Lung (tissue), 11 donors: ENCODE measurements at regions not wholly inside any gene's neighbourhood (a gene's known extent, or its start where the extent isn't known, plus 50 kb on each side); places are given as distances from the start of the nearest gene placed in this dataset.

Source experiments
- ATAC-seq: fragments of 200-7000 bp; cut with Tn5 transposase; one replicate; pipeline ENCODE4 v1.9.1; 2020; ENCODE audit warnings: moderate number of reproducible peaks; ENCODE audit not compliant: insufficient read depth, low FRiP score
- DNase-seq, 3 donors: peaks; one replicate each; pipeline ENCODE4 v3.0.0-alpha.2; 2013 to 2017
- H3K27ac ChIP-seq, 2 donors: one replicate each; pipeline ENCODE4 v1.5.1; 2013; ENCODE audit warnings: mild to moderate bottlenecking in 2 of 2, moderate library complexity in 2 of 2, control low read depth in 1 of 2, inconsistent platforms in 1 of 2, low read depth in 1 of 2, low read length in 1 of 2
- H3K27me3 ChIP-seq, 3 donors: one replicate each; pipeline ENCODE4 v1.5.1; 2013; ENCODE audit warnings: low read length in 2 of 3; ENCODE audit not compliant: control insufficient read depth in 3 of 3, insufficient read depth in 3 of 3
- H3K36me3 ChIP-seq, 4 donors: one replicate each; pipeline ENCODE4 v1.5.1; 2013; ENCODE audit warnings: low read length in 4 of 4, mild to moderate bottlenecking in 1 of 4, moderate library complexity in 1 of 4; ENCODE audit not compliant: control insufficient read depth in 4 of 4, insufficient read depth in 4 of 4
- H3K4me1 ChIP-seq, 5 donors: one replicate each; pipeline ENCODE4 v1.5.1; 2013; ENCODE audit warnings: low read length in 5 of 5, mild to moderate bottlenecking in 2 of 5, moderate library complexity in 1 of 5; ENCODE audit not compliant: control insufficient read depth in 5 of 5, insufficient read depth in 5 of 5
- H3K4me3 ChIP-seq: one replicate; pipeline ENCODE4 v1.5.1; 2013; ENCODE audit warnings: mild to moderate bottlenecking, control low read depth, moderate library complexity
- H3K9ac ChIP-seq, 2 donors: one replicate each; pipeline ENCODE4 v1.5.1; 2013; ENCODE audit warnings: low read length in 2 of 2, control low read depth in 1 of 2; ENCODE audit not compliant: insufficient read depth in 1 of 2
- H3K9me3 ChIP-seq, 4 donors: one replicate each; pipeline ENCODE4 v1.5.1; 2013; ENCODE audit warnings: low read length in 3 of 4, mild to moderate bottlenecking in 1 of 4, moderate library complexity in 1 of 4; ENCODE audit not compliant: control insufficient read depth in 4 of 4, insufficient read depth in 3 of 4
- WGBS, 2 donors: extraction: QIAGEN DNeasy Blood & Tissue Kit; methylation state at CpG; one replicate each; pipeline ENCODE4 v1.1.7; 2013; 5-methylcytosine and 5-hydroxymethylcytosine counted together
- TF ChIP-seq, protein P1 (sequence below): IDR thresholded peaks from 2 replicates; pipeline ENCODE4 v1.5.1; 2012; ENCODE audit warnings: mild to moderate bottlenecking; ENCODE audit errors: control extremely low read depth, extremely low read depth
- donor health status: control.
- donor health status: control.
- donor health status: Bipolar disorder and iron deficiency.
- donor health status: healthy.
- donor health status: DM: yes; HTN: yes; CAD: no.

DNA sequence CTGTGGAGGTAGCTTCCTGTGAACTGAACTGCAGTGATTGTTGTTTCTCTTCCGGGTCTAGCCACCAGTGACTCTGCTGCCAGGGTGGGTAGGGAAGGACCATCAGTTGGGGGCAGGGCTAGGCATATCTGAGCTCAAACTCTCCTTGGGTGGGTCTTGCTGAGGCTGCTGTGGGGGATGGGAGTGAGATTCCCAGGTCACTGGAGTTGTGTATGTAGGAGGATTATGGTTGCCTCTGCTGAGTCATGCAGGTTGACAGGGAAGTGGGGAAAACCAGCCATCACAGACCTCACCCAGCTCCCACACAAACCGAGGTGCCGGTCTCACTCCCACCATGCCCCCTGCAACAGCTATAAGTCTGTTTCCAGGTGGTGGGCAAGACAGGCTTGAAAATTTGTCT lies 1937.8 kb downstream of the PCDH7 start:
- no peak overlapping the region for H3K27ac ChIP-seq
- H3K27me3 ChIP-seq, result no peaks in the 10 kb centered on the region
- ATAC-seq (no peak), DNase-seq (no peak)
- 74% methylated on average over 3 of the region's 3 CpGs for WGBS, 2 donors
- TF ChIP-seq, protein P1, sequence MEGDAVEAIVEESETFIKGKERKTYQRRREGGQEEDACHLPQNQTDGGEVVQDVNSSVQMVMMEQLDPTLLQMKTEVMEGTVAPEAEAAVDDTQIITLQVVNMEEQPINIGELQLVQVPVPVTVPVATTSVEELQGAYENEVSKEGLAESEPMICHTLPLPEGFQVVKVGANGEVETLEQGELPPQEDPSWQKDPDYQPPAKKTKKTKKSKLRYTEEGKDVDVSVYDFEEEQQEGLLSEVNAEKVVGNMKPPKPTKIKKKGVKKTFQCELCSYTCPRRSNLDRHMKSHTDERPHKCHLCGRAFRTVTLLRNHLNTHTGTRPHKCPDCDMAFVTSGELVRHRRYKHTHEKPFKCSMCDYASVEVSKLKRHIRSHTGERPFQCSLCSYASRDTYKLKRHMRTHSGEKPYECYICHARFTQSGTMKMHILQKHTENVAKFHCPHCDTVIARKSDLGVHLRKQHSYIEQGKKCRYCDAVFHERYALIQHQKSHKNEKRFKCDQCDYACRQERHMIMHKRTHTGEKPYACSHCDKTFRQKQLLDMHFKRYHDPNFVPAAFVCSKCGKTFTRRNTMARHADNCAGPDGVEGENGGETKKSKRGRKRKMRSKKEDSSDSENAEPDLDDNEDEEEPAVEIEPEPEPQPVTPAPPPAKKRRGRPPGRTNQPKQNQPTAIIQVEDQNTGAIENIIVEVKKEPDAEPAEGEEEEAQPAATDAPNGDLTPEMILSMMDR, result no peak
- H3K4me3 ChIP-seq, result no peak overlapping the region
- H3K36me3 ChIP-seq, result no peaks in the 10 kb centered on the region
- no peak overlapping the region for H3K9ac ChIP-seq
- no peaks in the 10 kb centered on the region for H3K4me1 ChIP-seq
- peaks cover 0 to 7% (median 0%) of the 10 kb centered on the region in 4 donors for H3K9me3 ChIP-seq

DNA sequence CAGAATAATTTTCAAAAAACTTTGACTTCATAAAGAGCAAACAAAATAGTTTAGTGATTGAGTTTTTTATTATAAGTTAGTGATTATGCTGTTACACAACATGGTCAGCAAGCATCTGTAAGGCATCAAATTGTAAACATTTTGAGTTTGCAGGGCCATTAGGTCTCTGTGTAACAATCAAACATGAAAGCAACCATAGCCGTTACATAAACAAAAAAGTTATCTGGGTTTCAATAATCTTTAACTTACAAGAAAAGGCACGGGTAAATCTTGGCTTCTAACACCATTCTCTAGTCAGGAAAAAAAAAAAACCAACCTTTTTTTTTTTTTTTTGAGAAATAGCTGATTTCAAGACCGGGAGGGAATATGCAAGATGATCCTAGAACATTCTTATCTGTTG lies 1941.1 kb downstream of the PCDH7 start:
- Histone ChIP-seq H3K9me3 (peaks cover 0 to 7% (median 0%) of the 10 kb centered on the region in 4 donors), H3K4me3 (no peak overlapping the region), H3K27ac (no peak overlapping the region), H3K9ac (no peak overlapping the region), H3K4me1 (no peaks in the 10 kb centered on the region), H3K36me3 (no peaks in the 10 kb centered on the region), H3K27me3 (no peaks in the 10 kb centered on the region)
- ATAC-seq (no peak), DNase-seq (peak in 2 of 3 donors; percentile 71 to 73)
- 38 to 55% methylated on average over 3 of the region's 3 CpGs for WGBS, 2 donors
- TF ChIP-seq, protein P1, result no peak

DNA sequence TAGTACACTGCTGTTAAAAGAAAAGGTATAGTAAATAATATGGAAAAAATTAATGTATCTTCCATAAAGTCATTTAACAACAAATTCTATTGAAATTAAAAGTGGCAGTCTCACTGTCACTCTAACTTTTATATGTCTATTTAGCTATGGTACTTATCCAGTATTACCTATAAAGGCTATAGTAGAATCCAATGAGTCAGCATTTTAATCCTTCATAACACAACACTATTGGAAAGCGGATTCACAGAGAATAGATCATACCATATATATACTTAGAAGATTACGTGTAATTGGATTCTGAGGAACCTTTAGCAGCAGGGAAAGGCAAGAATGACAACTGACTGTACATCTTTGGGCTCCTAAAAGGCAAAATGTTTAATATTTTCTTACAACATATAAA lies 1942.6 kb downstream of the PCDH7 start:
- Histone ChIP-seq H3K27me3 (no peaks in the 10 kb centered on the region), H3K4me1 (no peaks in the 10 kb centered on the region), H3K36me3 (no peaks in the 10 kb centered on the region), H3K9ac (no peak overlapping the region), H3K4me3 (no peak overlapping the region), H3K9me3 (peaks cover 0 to 4% (median 0%) of the 10 kb centered on the region in 4 donors), H3K27ac (no peak overlapping the region)
- no peak for ATAC-seq
- 83 to 89% methylated on average over 2 of the region's 2 CpGs for WGBS, 2 donors
- no peak for DNase-seq
- TF ChIP-seq, protein P1, result no peak

DNA sequence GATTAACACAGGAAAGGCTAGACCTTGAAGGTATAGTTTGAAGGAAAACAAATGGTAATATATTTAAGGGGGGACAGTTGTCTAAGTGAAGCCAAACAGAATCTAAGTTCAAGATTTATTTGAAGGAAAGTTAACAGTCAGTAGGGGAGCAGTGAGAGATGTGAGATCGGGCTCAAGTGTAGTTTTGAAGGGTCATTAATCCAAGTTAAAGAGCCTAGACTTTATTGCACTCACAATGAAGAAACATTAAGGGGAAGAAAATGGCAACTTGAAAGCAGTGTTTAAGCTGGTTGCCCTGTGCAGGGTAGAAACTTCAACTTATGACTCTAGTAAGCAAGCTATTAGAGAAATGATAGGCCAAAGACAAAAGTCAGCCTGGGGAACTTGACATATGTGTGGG lies 1952.2 kb downstream of the PCDH7 start:
- peak in 1 of 3 donors; percentile 24 for DNase-seq
- no peak for ATAC-seq
- H3K27me3 ChIP-seq, result no peaks in the 10 kb centered on the region
- no peaks in the 10 kb centered on the region for H3K9me3 ChIP-seq
- H3K36me3 ChIP-seq, result no peaks in the 10 kb centered on the region
- H3K4me3 ChIP-seq, result no peak overlapping the region
- WGBS, 2 donors, result 58 to 81% methylated on average over 1 of the region's 1 CpG
- H3K9ac ChIP-seq, result no peak overlapping the region
- no peak overlapping the region for H3K27ac ChIP-seq
- H3K4me1 ChIP-seq, result no peaks in the 10 kb centered on the region
- TF ChIP-seq, protein P1, result no peak
